KOPT-K1 (cell line): ENCODE measurements at regions not wholly inside any gene's neighbourhood (a gene's known extent, or its start where the extent isn't known, plus 50 kb on each side); places are given as distances from the start of the nearest gene placed in this dataset.

ENCODE experiments used
- H3K27ac ChIP-seq: fragments of 200-600 bp; sonication (generic); 2 replicates; pipeline ENCODE4 v1.5.1; 2016; ENCODE audit warnings: antibody characterized with exemption, mild to moderate bottlenecking, low read depth, low read length; ENCODE audit not compliant: poor library complexity, severe bottlenecking
- H3K36me3 ChIP-seq: fragments of 200-600 bp; sonication (generic); 2 replicates; pipeline ENCODE4 v1.5.1; 2017; ENCODE audit warnings: antibody characterized with exemption, mild to moderate bottlenecking, low read length, moderate library complexity; ENCODE audit not compliant: insufficient read depth
- H3K9me3 ChIP-seq: fragments of 200-600 bp; sonication (generic); 2 replicates; pipeline ENCODE4 v1.5.1; 2017; ENCODE audit warnings: antibody characterized with exemption, low read length, mild to moderate bottlenecking; ENCODE audit not compliant: insufficient read depth, poor library complexity, severe bottlenecking

- Histone ChIP-seq H3K36me3 (no peaks in the 10 kb centered on the region), H3K27ac (no peak overlapping the region), H3K9me3 (no peaks in the 10 kb centered on the region)
Observed at GRCh38 chr6:41492261-41492891, 53.8 kb upstream of the FOXP4 start.

DNA sequence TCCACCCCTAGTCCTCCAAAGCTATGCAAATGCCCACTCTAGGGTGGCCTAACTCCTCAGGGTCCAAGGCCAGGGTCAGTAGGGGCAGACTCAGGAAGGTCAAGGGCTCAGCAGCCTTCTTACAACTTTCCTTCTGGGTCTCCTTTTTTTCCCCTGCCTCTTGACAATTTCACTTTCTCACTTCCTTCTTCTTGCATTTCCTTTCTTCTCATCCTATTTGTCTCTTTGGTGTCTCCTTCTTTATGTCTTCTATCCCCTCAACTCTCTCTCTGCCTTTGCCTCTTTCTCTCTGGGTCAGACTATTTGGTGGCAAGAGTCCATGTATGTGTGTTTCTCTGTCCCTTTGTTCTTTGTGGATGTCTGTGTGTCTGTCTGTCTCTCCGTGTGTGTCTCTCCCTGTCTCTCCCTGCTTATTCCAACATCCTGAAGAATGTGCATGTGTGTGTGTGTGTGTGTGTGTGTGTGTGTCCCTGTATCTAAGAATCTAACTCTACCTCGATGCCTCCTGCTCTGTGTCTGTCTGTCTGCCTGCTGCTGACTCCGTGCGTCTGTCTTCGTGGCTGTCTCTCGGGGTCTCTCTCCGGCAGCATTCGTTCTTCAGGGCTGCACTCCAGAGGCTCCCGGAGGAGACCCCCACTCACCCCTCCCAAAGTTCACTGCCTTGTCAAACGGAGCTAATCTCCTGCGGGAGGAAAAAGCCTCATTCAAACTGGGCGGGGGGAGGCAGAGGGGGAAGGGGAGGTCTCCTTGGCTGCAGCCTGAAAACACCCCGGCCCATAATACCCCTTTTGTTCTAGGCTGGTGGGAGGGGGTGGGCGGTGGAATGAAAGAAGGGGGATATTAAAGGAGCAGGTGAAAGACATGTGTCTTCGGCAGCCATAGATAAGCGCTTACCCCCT lies 51.7 kb upstream of the FOXP4 start:
- no peak overlapping the region for H3K27ac ChIP-seq
- H3K36me3 ChIP-seq: no peaks in the 10 kb centered on the region
- no peaks in the 10 kb centered on the region for H3K9me3 ChIP-seq
